K562 (cell line): ENCODE measurements at regions not wholly inside any gene's neighbourhood (a gene's known extent, or its start where the extent isn't known, plus 50 kb on each side); places are given as distances from the start of the nearest gene placed in this dataset.

ENCODE experiments used
- CREB5 ChIP-seq: fragments of 250-450 bp; sonication (Bioruptor Pico); IDR thresholded peaks from 2 replicates; pipeline ENCODE4 v1.5.0; 2020; ENCODE audit warnings: mild to moderate bottlenecking
- CTCF ChIP-seq, 3 experiments: IDR thresholded peaks in 2 of 3; conservative IDR thresholded peaks in 1 of 3; 2 replicates each; pipeline ENCODE4 v1.5.1; 2011 to 2012; ENCODE audit warnings: low read length in 3 of 3, mild to moderate bottlenecking in 3 of 3, control low read depth in 2 of 3, improper control_type of control experiment in 1 of 3, inconsistent platforms in 1 of 3, low read depth in 1 of 3, mixed read lengths in 1 of 3, moderate library complexity in 1 of 3; ENCODE audit not compliant: insufficient read depth in 2 of 3
- NR3C1 ChIP-seq: sonication (generic); formaldehyde crosslinking; IDR thresholded peaks from 2 replicates; pipeline ENCODE4 v1.8.1; 2022; ENCODE audit warnings: missing genetic modification reagents
- POLR2AphosphoS2 ChIP-seq: IDR thresholded peaks from 2 replicates; pipeline ENCODE4 v1.6.1; 2012; ENCODE audit warnings: low read length, improper control_type of control experiment
- RNF2 ChIP-seq: sonication (generic); IDR thresholded peaks from 2 replicates; pipeline ENCODE4 v1.6.1; 2016
- SIN3A ChIP-seq, 2 experiments: fragments of 150-350 bp in 1 of 2; IDR thresholded peaks; 2 replicates each; pipeline ENCODE4 v1.6.1; 2011 to 2016; ENCODE audit warnings: borderline replicate concordance in 2 of 2, low read depth in 2 of 2, low read length in 2 of 2, mild to moderate bottlenecking in 2 of 2, moderate library complexity in 2 of 2; ENCODE audit not compliant: control insufficient read depth in 1 of 2
- TAF1 ChIP-seq: IDR thresholded peaks from 2 replicates; pipeline ENCODE4 v1.6.1; 2011; ENCODE audit warnings: mild to moderate bottlenecking, low read length, moderate library complexity; ENCODE audit not compliant: insufficient read depth, control insufficient read depth, severe bottlenecking; ENCODE audit errors: extremely low read depth
- TBP ChIP-seq: optimal IDR thresholded peaks from 2 replicates; pipeline ENCODE3; 2011; ENCODE audit warnings: low read depth, low read length, improper control_type of control experiment
- YY1 ChIP-seq, 3 experiments: IDR thresholded peaks; 2 replicates each; pipeline ENCODE4 v1.6.1; 2011; ENCODE audit warnings: low read length in 2 of 3, mild to moderate bottlenecking in 2 of 3, moderate library complexity in 2 of 3, borderline replicate concordance in 1 of 3, control low read depth in 1 of 3, low read depth in 1 of 3; ENCODE audit not compliant: insufficient read depth in 3 of 3, insufficient replicate concordance in 2 of 3, control insufficient read depth in 1 of 3, insufficient read length in 1 of 3; ENCODE audit errors: extremely low read depth in 1 of 3
- ZBTB33 ChIP-seq: sonication (generic); formaldehyde crosslinking; IDR thresholded peaks from 2 replicates; pipeline ENCODE4 v1.8.1; 2023; ENCODE audit warnings: mild to moderate bottlenecking, missing genetic modification reagents
- ZKSCAN1 ChIP-seq: fragments of 150-350 bp; IDR thresholded peaks from 2 replicates; pipeline ENCODE4 v1.6.1; 2016; ENCODE audit warnings: low read depth, low read length
- ZNF263 ChIP-seq: sonication (generic); formaldehyde crosslinking; IDR thresholded peaks from 2 replicates; pipeline ENCODE4 v1.8.0; 2022; ENCODE audit warnings: mild to moderate bottlenecking, missing genetic modification reagents, borderline replicate concordance

- TF ChIP-seq SIN3A (IDR thresholded peaks at IDR 0.05; ENCODE audit: borderline replicate concordance in 2 of 2, control insufficient read depth in 1 of 2, low read depth in 2 of 2, low read length in 2 of 2) (no peak), TAF1 (no peak), ZKSCAN1 (no peak), ZBTB33 (CRISPR knock-in tag) (no peak), NR3C1 (CRISPR knock-in tag) (no peak), CTCF (IDR thresholded peaks at IDR 0.05 in 2 of 3, conservative IDR thresholded peaks at IDR 0.05 in 1 of 3; ENCODE audit: insufficient read depth in 2 of 3, low read depth in 1 of 3, low read length in 3 of 3) (no peak), ZNF263 (no peak), YY1 (IDR thresholded peaks at IDR 0.05; ENCODE audit: borderline replicate concordance in 1 of 3, control insufficient read depth in 1 of 3, extremely low read depth in 1 of 3, insufficient read depth in 3 of 3, insufficient read length in 1 of 3, insufficient replicate concordance in 2 of 3, low read depth in 1 of 3, low read length in 2 of 3) (no peak), CREB5 (CRISPR knock-in tag) (no peak), TBP (no peak), RNF2 (no peak), POLR2AphosphoS2 (no peak)
These were observed 167.5 kb upstream of the HES1 start for GRCh38 chr3:193968380-193968974.
